ENCODE measurements at regions not wholly inside any gene's neighbourhood (a gene's known extent, or its start where the extent isn't known, plus 50 kb on each side); places are given as distances from the start of the nearest gene placed in this dataset.

DNA sequence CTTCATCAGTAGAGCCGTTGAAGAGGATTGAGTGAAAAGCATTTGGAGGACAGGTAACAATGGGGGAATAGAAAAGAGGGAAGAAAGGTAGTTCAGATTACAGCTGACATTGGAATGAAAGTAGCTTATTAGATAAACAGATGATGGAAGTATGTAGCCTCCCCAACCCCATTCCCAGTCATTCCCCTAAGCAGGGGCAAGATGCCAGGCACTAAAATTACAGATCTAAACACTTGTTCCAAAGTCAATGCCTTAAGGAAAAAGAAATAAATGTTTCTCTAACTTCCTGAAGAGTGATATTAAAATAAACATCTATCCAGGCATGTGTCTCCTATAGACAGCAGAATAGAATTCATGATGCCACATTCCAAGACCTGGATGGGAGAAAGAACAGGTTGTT, 350.8 kb downstream of the PDGFC start:
- H3K4me3 ChIP-seq = no peak overlapping the region
- intact Hi-C loops (cut with DNase I) = no loop called here
- H3K27ac ChIP-seq = no peak overlapping the region
- TF ChIP-seq, protein P1, sequence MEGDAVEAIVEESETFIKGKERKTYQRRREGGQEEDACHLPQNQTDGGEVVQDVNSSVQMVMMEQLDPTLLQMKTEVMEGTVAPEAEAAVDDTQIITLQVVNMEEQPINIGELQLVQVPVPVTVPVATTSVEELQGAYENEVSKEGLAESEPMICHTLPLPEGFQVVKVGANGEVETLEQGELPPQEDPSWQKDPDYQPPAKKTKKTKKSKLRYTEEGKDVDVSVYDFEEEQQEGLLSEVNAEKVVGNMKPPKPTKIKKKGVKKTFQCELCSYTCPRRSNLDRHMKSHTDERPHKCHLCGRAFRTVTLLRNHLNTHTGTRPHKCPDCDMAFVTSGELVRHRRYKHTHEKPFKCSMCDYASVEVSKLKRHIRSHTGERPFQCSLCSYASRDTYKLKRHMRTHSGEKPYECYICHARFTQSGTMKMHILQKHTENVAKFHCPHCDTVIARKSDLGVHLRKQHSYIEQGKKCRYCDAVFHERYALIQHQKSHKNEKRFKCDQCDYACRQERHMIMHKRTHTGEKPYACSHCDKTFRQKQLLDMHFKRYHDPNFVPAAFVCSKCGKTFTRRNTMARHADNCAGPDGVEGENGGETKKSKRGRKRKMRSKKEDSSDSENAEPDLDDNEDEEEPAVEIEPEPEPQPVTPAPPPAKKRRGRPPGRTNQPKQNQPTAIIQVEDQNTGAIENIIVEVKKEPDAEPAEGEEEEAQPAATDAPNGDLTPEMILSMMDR (IDR thresholded peaks at IDR 0.05) = no peak
- no peak for TF ChIP-seq POLR2A (IDR thresholded peaks at IDR 0.05)
- WGBS, 4 donors = 74 to 90% (median 83%) methylated on average over 1 of the region's 1 CpG
- no peaks in the 10 kb centered on the region for H3K27me3 ChIP-seq
- no peak for DNase-seq
- H3K9me3 ChIP-seq = no peaks in the 10 kb centered on the region
- no peaks in the 10 kb centered on the region for H3K36me3 ChIP-seq
- no peak for ATAC-seq
- H3K4me1 ChIP-seq = no peaks in the 10 kb centered on the region

- Histone ChIP-seq H3K27ac (no peak overlapping the region), H3K9me3 (no peaks in the 10 kb centered on the region), H3K36me3 (no peaks in the 10 kb centered on the region), H3K4me1 (peaks cover 0 to 2% (median 0%) of the 10 kb centered on the region in 12 donors), H3K4me3 (no peak overlapping the region), H3K27me3 (no peaks in the 10 kb centered on the region)
- TF ChIP-seq, protein P1 (IDR thresholded peaks at IDR 0.05) = no peak
- TF ChIP-seq POLR2A (IDR thresholded peaks at IDR 0.05) = no peak
- DNase-seq = no peak
- intact Hi-C loops (cut with DNase I) = no loop called here
- no peak for ATAC-seq
- WGBS, 4 donors = 50 to 72% (median 70%) methylated on average over 3 of the region's 3 CpGs
Observed at GRCh38 chr4:156619154-156619934, 352.3 kb downstream of the PDGFC start.

DNA sequence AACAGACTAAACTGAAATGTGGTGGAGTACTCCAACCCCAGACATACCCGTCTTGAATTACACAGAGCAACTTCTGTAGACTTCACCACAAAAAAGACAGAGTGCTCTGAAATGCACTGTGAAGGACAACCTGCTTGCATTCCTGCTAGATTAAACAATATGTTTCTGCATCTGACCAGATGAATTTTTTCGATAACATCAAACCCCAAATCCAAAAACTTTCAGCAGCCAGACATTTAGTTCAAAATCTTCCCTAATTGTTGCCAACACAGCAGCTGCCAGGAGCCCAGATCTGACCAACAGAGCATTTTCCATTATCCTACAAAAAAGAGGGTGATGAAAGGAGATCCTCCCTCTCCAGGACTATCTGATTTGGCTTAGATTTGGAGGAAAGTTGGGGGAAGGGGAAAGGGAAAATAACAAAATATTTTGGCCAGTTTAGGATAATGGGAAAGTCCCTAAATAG, 356.5 kb downstream of the PDGFC start:
- Histone ChIP-seq H3K9me3 (no peaks in the 10 kb centered on the region), H3K27ac (no peak overlapping the region), H3K27me3 (no peaks in the 10 kb centered on the region), H3K4me3 (no peak overlapping the region), H3K4me1 (peaks cover 0 to 2% (median 0%) of the 10 kb centered on the region in 12 donors), H3K36me3 (no peaks in the 10 kb centered on the region)
- 35 to 57% (median 48%) methylated on average over 2 of the region's 2 CpGs for WGBS, 4 donors
- intact Hi-C loops (cut with DNase I) = no loop called here
- TF ChIP-seq, protein P1 (IDR thresholded peaks at IDR 0.05) = no peak
- TF ChIP-seq POLR2A (IDR thresholded peaks at IDR 0.05) = no peak
- no peak for DNase-seq
- peak in 3 of 4 donors; percentile 30 to 86 (median 54) for ATAC-seq

DNA sequence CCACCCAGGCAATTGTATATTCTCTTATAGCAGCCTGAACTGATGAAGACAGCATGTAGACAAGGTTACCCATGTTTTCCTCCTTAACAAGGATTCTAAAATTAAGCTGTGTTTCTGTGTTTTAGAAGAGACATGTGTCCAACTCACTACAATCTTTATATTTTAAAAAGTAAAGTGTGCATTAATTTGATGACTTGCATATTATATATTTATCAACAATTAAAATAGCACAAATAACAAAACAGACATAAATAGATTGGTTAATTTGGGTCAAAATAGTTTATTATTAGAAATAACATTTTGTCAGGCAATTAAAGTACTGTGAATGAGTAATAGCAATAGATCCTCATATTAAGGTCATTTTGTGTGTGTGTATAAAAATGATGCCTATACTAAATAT, 357.1 kb downstream of the PDGFC start:
- no peaks in the 10 kb centered on the region for H3K9me3 ChIP-seq
- intact Hi-C loops (cut with DNase I) = no loop called here
- TF ChIP-seq, protein P1 (IDR thresholded peaks at IDR 0.05) = no peak
- H3K4me3 ChIP-seq = no peak overlapping the region
- DNase-seq = no peak
- peaks cover 0 to 2% (median 0%) of the 10 kb centered on the region in 12 donors for H3K4me1 ChIP-seq
- no peak overlapping the region for H3K27ac ChIP-seq
- ATAC-seq = no peak
- no peaks in the 10 kb centered on the region for H3K36me3 ChIP-seq
- H3K27me3 ChIP-seq = no peaks in the 10 kb centered on the region
